ENCODE measurements at regions not wholly inside any gene's neighbourhood (a gene's known extent, or its start where the extent isn't known, plus 50 kb on each side); places are given as distances from the start of the nearest gene placed in this dataset.
"Not testable (repeated sequence)": the region's sequence is repeated elsewhere in the genome, so short reads cannot be mapped to it uniquely, and the experiment has no call there.

DNA sequence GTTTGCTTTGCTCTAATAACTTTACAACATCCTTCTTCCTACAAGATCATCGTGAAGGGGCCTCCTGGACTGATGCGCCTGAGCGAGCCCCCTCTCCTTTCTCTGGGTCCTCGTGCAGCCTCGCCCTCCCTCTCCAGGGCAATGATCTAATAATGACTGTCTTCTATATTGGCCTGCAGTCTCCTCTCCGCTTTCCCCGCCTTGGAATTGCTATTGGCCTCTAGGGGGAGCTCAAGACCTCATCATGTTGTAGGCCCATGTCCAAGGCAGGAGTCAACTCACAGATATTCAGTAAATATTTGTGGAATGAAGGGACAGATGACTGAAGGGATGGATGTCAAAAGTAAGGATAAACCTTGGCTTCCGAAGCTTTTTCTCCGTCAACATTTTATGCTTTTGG is 1180.3 kb downstream of the TYW1 start:
- peak; percentile 73 for DNase-seq (ENCODE audit: low spot score)

DNA sequence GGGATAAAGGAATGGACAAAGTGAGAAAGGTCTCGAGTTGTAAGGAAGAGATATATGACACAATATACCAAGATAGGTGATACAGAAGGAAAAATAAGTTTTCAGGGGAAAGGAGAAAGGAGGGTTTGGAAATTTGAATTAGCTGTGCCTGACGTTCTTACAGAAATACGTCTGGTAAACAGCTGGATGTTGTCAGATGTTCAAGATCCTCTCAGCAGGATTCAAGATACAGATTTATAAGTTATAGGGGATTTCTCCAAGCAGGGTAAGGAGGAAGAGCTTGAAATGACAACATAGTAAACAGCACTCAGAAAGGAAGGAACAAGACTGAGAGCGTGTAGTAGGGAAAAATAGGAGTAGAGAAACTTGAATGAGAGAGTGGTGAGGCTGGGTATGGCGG is 1184.1 kb downstream of the TYW1 start:
- DNase-seq (ENCODE audit: low spot score): no peak

DNA sequence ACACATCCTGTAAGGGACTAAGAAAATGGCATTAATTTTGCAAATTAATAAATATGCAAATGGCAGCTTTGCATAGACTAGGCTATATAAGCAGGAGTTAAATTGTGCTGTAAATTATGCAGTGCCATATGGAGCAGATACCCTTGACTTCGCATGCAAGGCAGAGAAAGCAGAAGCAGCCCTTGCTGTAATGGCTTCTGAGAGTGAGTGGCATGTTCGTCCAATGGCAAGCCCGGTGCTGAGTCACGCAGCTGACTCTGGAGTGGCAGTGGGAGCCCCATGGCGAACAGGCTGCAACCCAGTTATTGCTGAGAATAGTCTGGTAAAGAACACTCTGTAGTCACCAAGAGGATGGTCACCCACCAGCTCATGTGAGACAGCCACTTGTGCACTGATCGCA is 1186.5 kb downstream of the TYW1 start:
- no peak for DNase-seq (ENCODE audit: low spot score)

DNA sequence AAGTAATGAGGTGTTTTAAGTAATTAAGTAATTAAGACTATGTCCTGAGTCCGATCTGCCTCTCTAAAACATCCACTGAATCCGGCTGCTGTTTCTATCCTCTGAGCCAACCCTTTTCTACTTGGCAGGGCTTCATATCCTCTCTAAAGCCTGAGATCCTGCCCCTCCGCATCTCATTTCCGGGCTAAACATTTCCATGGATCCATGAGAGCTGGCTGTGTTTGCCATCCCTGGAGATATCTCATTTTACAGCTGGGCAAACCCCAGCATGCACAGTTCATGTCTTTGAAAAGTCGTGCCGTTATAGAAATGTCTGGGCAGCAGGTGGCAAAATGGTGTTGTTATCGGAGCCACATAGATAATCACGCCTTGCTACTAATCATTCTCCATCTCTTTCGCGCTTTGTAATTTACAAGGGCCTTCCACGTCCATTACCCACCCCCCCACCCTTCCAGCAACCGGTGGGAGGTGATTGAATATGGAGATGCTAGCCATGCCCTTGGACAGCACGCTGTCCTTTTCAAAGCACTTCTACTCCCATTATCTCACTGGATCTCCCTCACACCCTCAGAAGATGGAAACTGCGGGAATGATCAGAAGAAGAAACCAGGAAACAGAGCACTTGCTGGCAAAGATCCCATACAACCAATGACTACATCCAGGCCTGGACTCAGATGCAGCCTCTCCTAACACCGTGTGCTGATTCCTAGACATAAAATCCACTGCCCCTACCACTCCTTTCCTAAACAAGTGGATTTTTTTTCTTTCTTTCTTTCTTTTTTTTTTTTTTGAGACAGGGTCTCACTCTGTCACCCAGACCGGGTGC is 1189.2 kb downstream of the TYW1 start:
- no peak for DNase-seq (ENCODE audit: low spot score)

DNA sequence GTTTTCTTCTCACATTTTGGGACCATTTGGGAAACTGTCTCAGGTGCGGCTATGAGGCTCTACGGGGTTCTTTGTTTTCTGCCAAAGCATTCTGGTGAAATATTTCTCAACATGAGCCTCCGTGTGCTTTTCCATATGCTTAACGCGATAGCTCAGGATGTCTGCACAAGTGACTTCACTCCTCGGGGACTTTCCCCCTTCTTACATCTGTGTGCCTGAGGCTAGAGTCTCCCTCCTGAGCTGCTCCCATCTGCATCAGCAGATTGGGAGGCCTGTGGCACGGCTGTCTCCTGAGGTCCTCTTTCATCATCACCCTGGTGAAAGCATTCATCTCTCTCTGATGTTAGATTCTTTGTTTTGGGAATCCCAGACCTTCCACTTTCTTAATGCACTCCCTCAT is 1190.9 kb downstream of the TYW1 start:
- DNase-seq (ENCODE audit: low spot score): no peak

DNA sequence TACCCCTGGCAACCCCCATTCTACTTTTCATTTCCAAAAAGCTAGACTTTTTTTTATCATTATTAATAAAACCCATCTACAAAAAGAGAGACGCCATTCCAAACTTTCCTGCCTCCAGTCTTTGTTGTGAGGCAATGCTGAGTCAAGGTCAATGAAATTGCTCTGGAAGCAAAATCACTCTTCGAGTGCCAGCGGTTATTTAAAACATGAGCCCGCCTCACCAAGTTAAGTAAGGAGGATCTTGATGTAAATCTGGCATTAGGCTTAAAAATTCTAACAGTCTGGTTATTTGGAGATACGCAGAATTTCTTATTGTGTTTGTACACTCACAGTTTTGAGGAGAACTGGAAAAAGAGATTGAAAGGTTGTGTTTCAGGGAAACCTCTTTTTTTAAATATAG is 1196.3 kb downstream of the TYW1 start:
- no peak for DNase-seq (ENCODE audit: low spot score)

DNA sequence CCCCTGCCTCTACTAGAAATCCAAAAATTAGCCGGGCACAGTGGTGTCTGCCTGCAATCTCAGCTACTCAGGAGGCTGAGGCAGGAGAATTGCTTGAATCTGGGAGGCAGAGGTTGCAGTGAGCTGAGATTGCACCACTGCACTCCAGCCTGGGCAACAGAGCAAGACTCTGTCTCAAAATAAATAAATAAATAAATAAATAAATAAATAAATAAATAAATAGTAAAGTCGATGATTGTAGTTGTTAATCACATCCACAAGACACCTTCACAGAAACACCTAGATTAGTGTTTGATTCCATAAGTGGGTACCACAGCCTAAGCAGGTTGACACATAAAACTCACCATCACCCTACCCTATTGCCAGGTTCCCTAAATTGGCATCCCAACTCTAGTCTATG is 1199.0 kb downstream of the TYW1 start:
- DNase-seq (ENCODE audit: low spot score): not testable (repeated sequence)

DNA sequence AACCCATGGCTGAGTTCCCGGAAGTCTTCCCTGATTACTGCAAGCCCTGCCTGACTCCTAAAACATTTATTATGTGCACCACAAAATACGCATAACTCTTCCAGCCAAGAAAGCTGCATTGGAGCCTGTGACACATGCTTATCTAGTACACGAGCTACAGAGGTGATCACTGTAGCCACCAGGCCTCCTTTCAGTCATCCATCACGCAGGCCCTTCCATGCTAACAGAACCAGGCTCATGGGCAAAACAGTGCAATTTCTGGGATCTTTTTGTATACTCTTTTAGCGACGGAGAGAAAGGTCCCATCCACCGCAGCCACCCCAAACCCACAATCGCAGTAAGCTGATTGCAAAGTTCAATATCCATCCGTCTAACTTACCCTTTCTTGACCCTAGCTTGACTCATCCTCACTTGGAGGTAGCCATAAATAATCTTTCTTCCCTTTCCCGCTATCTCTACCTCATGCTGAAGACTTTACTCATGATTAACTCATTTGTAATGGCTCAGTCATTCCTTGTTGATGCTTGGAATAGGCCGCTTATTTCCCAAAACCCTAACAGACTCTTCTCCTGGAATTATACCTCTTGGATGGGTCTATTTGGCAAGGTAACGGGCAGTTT is 1203.5 kb downstream of the TYW1 start:
- DNase-seq (ENCODE audit: low spot score): no peak

DNA sequence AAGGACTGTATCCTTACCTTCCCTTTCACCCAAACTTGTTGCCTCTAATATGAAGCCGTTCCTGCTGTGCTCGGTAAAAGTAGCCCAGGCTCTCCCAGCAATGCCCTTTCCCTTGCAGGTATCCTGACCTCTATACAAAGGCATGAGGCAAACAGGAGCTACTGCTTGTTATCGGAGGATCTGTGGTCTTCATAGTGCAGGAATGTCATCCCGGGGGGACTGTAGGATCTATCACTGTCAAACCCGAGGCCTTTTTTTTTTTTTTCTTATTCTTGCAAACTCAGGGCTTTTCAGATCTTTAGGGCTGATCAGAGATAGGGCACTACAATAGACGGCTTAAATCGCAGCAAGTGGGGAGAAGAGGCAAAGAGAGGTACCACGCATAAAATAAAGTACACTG is 1206.6 kb downstream of the TYW1 start:
- no peak for DNase-seq (ENCODE audit: low spot score)

DNA sequence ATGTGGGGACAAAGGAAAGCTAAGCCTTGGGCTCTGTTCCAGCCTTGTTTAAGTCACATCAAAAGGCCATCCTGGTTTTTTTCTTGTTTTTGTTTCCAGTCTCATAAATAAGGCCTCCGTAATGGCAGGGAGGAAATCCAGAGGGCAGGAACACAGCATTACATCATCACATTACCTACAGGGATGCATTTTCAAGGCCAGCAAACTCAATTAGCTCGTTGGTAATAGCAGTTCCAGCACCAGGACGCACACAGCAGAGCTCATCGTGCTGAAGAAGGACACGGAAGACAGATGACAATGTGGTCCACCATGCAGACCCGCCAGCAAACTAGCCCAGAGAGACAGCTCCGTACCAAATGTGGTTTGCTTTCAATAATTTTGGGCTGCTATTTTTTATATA is 1209.2 kb downstream of the TYW1 start:
- no peak for DNase-seq (ENCODE audit: low spot score)

DNA sequence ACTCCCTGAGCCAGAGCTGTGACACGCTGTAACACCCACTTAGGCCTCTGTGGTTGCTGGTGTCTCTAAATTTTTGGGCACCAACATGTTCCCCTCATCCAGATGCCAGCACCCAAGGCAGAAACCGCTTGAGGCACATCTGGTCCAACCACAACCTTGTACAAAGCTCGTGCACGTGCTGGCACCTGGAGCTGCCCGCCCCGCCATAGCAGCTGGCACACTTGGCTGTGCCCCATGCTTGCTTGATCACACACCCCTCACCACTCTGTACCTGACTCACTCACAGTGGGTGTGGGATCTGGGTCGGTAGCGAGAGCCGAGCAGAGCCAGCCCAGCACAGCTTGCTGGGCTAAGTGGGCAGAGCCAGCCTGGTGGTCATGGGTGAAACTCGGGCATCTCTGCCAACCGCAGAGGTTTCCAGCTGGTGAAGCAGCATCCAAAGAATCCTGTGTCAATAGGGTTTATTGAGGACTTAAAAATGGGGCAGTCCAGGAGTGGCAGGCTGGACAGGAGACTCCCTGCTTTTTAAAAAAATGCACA is 1210.4 kb downstream of the TYW1 start:
- DNase-seq (ENCODE audit: low spot score): no peak

DNA sequence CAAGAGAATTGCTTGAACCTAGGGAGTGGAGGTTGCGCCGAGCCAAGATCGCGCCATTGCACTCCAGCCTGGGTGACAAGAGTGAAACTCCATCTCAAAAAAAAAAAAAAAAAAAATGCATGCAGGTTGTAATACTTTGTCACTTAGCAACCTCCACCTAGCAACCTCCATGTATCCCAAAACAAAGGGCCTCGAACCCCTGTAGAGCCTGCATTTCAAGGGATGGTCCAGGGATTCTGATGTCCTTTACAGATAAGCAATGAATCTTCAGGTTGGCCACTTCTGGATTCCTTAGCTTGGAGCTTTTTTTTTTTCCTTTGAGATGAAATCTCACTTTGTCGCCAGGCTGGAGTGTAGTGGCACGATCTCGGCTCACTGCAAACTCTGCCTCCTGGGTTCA is 1211.0 kb downstream of the TYW1 start:
- no peak for DNase-seq (ENCODE audit: low spot score)

DNA sequence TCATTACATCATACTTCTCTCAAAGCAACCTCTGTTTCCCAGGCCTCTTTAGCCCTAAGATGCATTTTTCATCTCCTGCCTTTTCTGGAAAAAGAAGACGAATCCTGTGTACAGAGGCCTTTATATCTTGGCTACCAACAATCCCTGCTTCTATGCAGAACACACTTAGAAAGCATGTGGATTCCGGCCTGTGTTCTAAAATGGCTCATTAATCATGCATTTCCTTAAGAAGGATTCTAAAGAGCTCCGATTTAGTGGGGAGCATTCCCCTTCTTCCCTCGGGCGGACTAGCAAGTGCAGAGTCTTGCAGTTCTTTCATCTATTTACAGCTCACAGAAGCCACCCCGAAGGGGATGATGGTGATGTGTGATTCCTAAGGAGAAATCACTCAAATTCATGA is 1212.9 kb downstream of the TYW1 start:
- no peak for DNase-seq (ENCODE audit: low spot score)

DNA sequence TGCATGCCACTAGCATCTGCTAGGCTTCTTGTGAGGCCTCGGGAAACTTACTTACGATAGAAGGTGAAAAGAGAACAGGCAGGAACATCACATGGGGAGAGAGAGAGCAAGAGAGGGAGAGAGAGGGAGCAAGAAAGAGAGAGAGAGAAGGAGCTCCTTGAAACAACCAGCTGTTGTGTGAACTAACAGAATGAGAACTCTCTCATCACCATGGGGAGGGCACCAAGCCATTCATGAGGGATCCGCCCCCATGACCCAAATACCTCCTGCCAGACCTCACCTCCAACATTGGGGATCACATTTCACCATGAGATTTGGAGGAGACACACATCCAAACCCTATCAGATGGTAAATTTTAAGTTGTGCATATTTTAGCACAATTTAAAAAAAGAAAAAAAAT is 1217.2 kb downstream of the TYW1 start:
- DNase-seq (ENCODE audit: low spot score): no peak

DNA sequence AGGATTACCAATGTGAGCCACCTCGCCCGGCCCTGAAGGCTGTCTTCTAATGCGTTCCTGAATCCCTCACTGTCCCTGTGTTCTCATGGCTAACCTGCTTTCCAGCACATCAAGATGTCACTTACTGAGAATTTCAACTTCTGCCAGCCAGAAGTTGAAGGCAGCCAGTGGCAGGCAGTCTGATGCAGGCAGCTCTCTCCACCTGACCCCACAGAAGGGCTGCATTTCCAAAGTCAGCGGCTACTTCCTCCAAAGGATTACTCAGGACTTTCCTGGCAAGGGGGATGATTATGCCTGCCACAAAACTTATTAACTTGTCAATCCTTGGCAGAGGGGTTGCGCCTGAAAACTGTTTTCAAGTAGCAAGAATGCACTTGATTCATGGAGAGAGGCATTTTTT is 1219.4 kb downstream of the TYW1 start:
- no peak for DNase-seq (ENCODE audit: low spot score)

DNA sequence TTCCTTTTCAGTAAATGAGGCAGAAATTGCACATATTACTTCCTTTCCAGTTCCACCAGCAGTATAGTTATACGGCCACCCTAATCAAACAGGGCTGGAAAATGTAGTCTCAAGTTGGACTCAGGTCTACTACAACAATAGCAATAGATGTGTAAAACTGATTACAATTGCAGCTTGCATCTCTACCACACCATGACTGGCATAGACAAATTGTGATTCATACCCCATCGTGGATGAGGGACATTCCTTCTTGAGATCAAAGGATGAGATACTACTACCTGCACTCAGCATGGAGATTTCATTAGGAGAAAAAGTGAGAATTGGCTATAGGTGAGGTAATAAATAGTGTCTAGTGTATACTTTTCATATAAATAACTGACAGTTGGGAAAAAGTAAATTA is 1220.8 kb downstream of the TYW1 start:
- no peak for DNase-seq (ENCODE audit: low spot score)

DNA sequence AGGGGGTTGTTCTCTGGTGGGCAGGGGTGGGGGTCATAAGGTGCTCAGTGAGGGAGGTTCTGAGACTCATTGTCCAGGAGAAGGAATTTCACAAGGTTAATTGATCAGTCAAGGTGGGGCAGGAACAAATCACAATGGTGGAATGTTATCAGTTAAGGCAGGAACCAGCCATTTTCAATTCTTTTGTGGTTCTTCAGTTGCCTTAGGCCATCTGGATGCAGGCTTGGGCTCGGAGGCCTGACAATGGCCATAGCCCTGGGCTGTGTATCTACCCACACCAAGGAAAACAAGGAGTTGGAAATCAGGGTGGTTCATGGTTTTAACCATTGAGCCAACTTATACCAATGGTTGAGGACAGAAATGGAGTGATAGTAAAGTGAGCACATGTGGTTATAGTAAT is 1221.8 kb downstream of the TYW1 start:
- no peak for DNase-seq (ENCODE audit: low spot score)

DNA sequence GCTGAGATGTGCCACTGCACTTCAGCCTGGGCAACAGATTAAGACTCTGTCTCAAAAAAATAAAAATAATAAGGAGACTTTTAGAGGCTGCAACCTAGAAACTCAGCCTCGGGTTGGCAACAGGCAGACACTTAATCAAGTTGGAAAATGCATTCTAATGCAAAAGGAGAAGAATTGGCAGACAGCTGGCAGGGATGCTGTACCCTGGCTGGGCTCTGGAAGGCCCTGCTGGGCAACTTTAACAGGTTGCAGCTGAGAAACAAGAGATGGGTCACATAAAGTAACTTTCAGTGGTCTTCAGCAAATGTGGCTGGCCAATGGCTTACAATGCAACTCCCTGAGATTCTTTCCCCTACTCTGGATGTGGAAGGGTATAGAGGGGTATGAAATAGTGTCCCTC is 1225.7 kb downstream of the TYW1 start:
- DNase-seq (ENCODE audit: low spot score): no peak

DNA sequence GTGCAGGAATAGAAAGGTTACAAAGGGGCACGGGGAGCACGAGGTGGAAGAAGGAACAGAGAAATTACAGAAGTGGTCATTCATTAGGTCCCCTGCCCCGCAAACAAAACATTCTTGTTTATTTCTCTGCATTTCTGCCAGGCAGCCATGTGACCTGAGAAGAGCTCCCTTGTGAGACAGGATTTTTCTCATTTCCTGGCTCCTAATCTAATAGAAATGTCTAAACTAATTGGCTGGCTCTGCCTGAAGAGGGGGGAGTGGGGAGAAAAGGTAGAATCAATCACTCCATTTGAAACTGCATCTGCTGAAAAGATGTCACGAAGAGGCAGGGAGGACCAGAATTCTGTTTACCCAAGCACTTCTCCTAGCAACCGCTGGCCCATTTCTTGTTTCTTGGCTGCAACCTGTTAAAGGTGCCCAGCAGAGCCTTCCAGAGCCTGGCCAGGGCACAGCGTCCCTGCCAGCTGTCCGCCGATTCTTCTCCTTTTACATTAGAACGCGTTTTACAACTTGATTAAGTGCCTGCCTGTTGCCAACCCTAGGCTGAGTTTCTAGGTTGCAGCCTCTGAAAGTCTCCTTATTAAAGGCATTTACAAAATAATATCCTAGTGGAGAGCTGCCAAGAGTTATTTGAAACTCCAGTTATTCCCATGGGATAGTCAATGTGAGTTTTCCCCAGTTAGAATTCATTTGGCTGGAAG is 1227.6 kb downstream of the TYW1 start:
- DNase-seq (ENCODE audit: low spot score): no peak

DNA sequence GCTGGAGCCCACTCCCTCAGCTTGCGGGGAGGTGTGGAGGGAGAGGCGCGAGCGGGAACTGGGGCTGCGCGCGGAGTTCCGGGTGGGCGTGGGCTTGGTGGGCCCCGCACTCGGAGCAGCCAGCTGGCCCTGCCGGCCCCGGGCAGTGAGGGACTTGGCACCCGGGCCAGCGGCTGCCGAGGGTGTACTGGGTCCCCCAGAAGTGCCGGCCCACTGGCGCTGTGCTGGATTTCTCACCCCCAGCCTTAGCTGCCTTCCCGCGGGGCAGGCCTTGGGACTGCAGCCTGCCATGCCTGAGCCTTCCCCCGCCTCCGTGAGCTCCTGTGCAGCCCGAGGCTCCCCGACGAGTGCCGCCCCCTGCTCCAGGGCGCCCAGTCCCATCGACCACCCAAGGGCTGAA is 1234.4 kb downstream of the TYW1 start:
- DNase-seq (ENCODE audit: low spot score): not testable (repeated sequence)

DNA sequence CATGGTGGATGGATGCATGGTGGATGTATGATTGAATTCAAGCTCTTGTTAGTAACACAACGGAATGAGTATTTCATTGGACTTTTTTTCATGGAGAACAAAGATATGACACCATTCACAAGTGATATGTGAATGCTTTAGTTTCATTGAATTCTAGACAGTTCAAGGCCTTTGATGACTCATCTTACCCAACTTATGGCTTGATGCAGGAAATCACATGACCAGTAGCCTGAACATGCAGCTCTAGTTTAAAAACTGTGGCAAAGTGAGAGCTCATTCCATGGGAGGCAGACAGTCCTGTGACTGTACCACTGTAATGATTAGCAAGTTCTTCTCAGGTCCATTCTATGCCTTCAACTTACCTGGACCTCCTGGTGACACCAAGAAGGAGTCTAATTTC is 1239.3 kb downstream of the TYW1 start:
- no peak for DNase-seq (ENCODE audit: low spot score)

DNA sequence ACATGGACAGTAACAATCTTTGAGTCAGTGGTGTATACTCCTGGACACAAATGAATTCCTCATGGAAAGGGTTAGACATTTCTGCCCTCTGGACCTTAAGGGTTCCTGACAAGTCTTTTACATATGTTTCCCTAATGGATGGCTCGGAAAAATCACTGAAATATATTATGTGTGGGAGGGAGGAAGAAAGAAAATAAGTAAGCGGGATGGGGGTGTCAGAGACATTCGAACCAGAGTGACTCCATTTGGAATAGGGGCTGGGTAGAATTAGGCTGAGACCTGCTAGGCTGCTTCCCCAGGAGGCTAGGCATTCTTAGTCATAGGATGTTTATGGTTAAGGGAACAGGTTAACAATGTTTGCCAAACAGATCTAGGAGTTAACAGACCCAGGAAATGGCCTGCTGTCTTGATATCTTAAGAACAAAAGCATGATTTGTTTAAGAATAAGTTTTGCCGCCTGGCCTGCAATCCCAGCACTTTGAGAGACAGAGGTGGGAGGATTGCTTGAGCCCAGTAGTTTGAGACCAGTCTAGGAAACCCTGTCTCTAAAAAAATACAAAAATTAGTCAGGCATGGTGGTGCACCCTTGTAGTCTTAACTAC is 1241.7 kb downstream of the TYW1 start:
- no peak for DNase-seq (ENCODE audit: low spot score)

DNA sequence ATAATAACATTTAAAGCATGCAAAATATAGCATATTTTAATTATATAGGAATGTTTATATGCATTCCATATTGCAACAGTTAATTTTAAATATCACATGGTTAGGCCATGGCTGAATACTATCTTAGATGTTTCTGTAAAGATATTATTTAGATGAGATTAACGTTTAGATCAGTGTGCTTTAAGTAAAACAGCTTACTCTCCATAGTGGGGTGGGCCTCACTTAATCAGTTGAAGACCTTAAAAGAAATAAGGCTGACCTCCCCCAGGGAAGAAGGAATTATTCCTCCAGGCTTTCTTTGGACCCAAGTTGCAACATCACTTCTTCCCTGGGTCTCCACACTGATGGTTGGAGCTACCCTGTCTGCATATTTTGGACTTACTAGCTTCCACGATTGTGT is 1246.5 kb downstream of the TYW1 start:
- DNase-seq (ENCODE audit: low spot score): no peak

Data from ecto neural progenitor cell (in vitro differentiated cells).